ENCODE measurements at regions not wholly inside any gene's neighbourhood (a gene's known extent, or its start where the extent isn't known, plus 50 kb on each side); places are given as distances from the start of the nearest gene placed in this dataset.

- H3K27ac Mint-ChIP-seq, result no peak overlapping the region
- DNase-seq (ENCODE audit: extremely low spot score, unreplicated experiment), result no peak
- H3K36me3 Mint-ChIP-seq, result no peaks in the 10 kb centered on the region
- TF ChIP-seq CTCF (conservative IDR thresholded peaks at IDR 0.05), result no peak
- H3K4me3 Mint-ChIP-seq, result no peak overlapping the region
- H3K4me1 Mint-ChIP-seq (ENCODE audit: unreplicated experiment), result peaks cover 12% of the 10 kb centered on the region
- H3K9me3 Mint-ChIP-seq, result no peaks in the 10 kb centered on the region
- peaks cover 9% of the 10 kb centered on the region for H3K27me3 Mint-ChIP-seq
These were observed 1574.7 kb downstream of the STIM2 start for GRCh38 chr4:28435314-28435713.

- Mint-ChIP-seq H3K27me3 (peaks cover 10% of the 10 kb centered on the region), H3K4me3 (peak overlapping the region; percentile 26), H3K9me3 (no peaks in the 10 kb centered on the region), H3K36me3 (no peaks in the 10 kb centered on the region), H3K27ac (peak overlapping the region; percentile 19), H3K4me1 (ENCODE audit: unreplicated experiment) (peaks cover 12% of the 10 kb centered on the region)
- TF ChIP-seq CTCF (conservative IDR thresholded peaks at IDR 0.05), result no peak
- no peak for DNase-seq (ENCODE audit: extremely low spot score, unreplicated experiment)
These were observed 1575.8 kb downstream of the STIM2 start for GRCh38 chr4:28436191-28437080.

- no peaks in the 10 kb centered on the region for H3K9me3 Mint-ChIP-seq
- no peaks in the 10 kb centered on the region for H3K36me3 Mint-ChIP-seq
- no peak overlapping the region for H3K27ac Mint-ChIP-seq
- TF ChIP-seq CTCF (conservative IDR thresholded peaks at IDR 0.05), result no peak
- H3K27me3 Mint-ChIP-seq, result peaks cover 8% of the 10 kb centered on the region
- DNase-seq (ENCODE audit: extremely low spot score, unreplicated experiment), result no peak
- no peak overlapping the region for H3K4me3 Mint-ChIP-seq
- H3K4me1 Mint-ChIP-seq (ENCODE audit: unreplicated experiment), result peaks cover 4% of the 10 kb centered on the region
These were observed 1582.7 kb downstream of the STIM2 start for GRCh38 chr4:28443371-28443770.

- H3K4me1 Mint-ChIP-seq (ENCODE audit: unreplicated experiment), result peaks cover 4% of the 10 kb centered on the region
- DNase-seq (ENCODE audit: extremely low spot score, unreplicated experiment), result no peak
- H3K9me3 Mint-ChIP-seq, result no peaks in the 10 kb centered on the region
- peaks cover 8% of the 10 kb centered on the region for H3K27me3 Mint-ChIP-seq
- no peaks in the 10 kb centered on the region for H3K36me3 Mint-ChIP-seq
- TF ChIP-seq CTCF (conservative IDR thresholded peaks at IDR 0.05), result no peak
- no peak overlapping the region for H3K4me3 Mint-ChIP-seq
- H3K27ac Mint-ChIP-seq, result no peak overlapping the region
These were observed 1583.3 kb downstream of the STIM2 start for GRCh38 chr4:28443801-28444412.

GRCh38 chr4:28444886-28445496 lies 1584.3 kb downstream of the STIM2 start:
- DNase-seq (ENCODE audit: extremely low spot score, unreplicated experiment), result no peak
- Mint-ChIP-seq H3K27ac (no peak overlapping the region), H3K9me3 (no peaks in the 10 kb centered on the region), H3K27me3 (peaks cover 9% of the 10 kb centered on the region), H3K4me1 (ENCODE audit: unreplicated experiment) (peaks cover 4% of the 10 kb centered on the region), H3K36me3 (no peaks in the 10 kb centered on the region), H3K4me3 (no peak overlapping the region)
- TF ChIP-seq CTCF (conservative IDR thresholded peaks at IDR 0.05), result no peak

All from type B pancreatic cell (in vitro differentiated cells).